ENCODE measurements at regions not wholly inside any gene's neighbourhood (a gene's known extent, or its start where the extent isn't known, plus 50 kb on each side); places are given as distances from the start of the nearest gene placed in this dataset.

GRCh38 chr1:96482616-96483015, 239.0 kb upstream of the PTBP2 start:
- TF ChIP-seq CTCF (optimal IDR thresholded peaks at IDR 0.05 in 1 of 3, IDR thresholded peaks at IDR 0.05 in 1 of 3, conservative IDR thresholded peaks at IDR 0.05 in 1 of 3; ENCODE audit: extremely low read depth in 1 of 3, insufficient read depth in 2 of 3, low read length in 3 of 3) (no peak), EZH2 (IDR thresholded peaks at IDR 0.05; ENCODE audit: low read length) (no peak)
- Histone ChIP-seq H3K4me1 (ENCODE audit: control insufficient read depth, extremely low read depth, insufficient read depth, low read length) (peaks cover 11% of the 10 kb centered on the region), H2AFZ (ENCODE audit: control insufficient read depth, low read length) (no peak overlapping the region), H4K20me1 (ENCODE audit: control insufficient read depth, extremely low read depth, insufficient read depth, low read length) (no peaks in the 10 kb centered on the region), H3K4me2 (ENCODE audit: control insufficient read depth, extremely low read depth, insufficient read depth, low read depth, low read length) (no peak overlapping the region), H3K9me1 (ENCODE audit: control insufficient read depth, extremely low read depth, insufficient read depth, low read length) (no peaks in the 10 kb centered on the region), H3K4me3 (ENCODE audit: control insufficient read depth in 2 of 3, extremely low read depth in 1 of 3, insufficient read depth in 2 of 3, low read depth in 1 of 3, low read length in 3 of 3) (no peak overlapping the region), H3K36me3 (ENCODE audit: control insufficient read depth in 2 of 2, extremely low read depth in 1 of 2, insufficient read depth in 2 of 2, low read length in 2 of 2) (no peaks in the 10 kb centered on the region), H3K27ac (ENCODE audit: control insufficient read depth, insufficient read depth, low read length) (no peak overlapping the region), H3K79me2 (ENCODE audit: control insufficient read depth, insufficient read depth, low read length) (no peaks in the 10 kb centered on the region), H3K27me3 (ENCODE audit: control insufficient read depth, extremely low read depth, insufficient read depth, low read length) (no peaks in the 10 kb centered on the region), H3K9ac (ENCODE audit: control insufficient read depth, extremely low read depth, insufficient read depth, low read length) (no peak overlapping the region), H3K9me3 (ENCODE audit: control insufficient read depth, low read depth, low read length) (no peaks in the 10 kb centered on the region)
- no peak for FAIRE-seq
- no peak for DNase-seq (ENCODE audit: low read depth, low spot score)
- dilution Hi-C loops (cut with MboI; ENCODE audit: extremely low pct_ligation_motif_present, low sequenced_read_pairs): no loop called here

DNA sequence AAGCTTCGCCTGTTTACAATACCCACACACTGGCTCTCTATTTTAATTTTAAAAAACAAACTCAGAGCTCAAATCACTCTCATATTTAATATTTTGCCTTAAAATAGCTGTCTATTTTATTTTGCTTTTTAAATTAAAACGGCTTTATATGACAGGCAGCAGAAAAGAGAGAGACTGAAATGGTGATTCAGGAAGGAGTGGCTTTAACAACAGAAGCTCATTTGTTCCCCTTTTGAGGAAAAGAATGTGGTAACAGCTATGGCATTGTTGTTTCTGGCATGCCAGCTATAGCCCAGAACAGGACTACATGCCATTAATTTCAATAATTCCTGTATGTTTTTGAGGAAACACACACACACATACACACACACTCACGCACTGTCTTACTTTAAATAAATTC, 234.2 kb upstream of the PTBP2 start:
- peak overlapping the region; percentile 10 for H2AFZ ChIP-seq (ENCODE audit: control insufficient read depth, low read length)
- H3K9me1 ChIP-seq (ENCODE audit: control insufficient read depth, extremely low read depth, insufficient read depth, low read length): no peaks in the 10 kb centered on the region
- H3K4me2 ChIP-seq (ENCODE audit: control insufficient read depth, extremely low read depth, insufficient read depth, low read depth, low read length): peak overlapping the region; percentile 17
- no peaks in the 10 kb centered on the region for H3K27me3 ChIP-seq (ENCODE audit: control insufficient read depth, extremely low read depth, insufficient read depth, low read length)
- H3K36me3 ChIP-seq (ENCODE audit: control insufficient read depth in 2 of 2, extremely low read depth in 1 of 2, insufficient read depth in 2 of 2, low read length in 2 of 2): no peaks in the 10 kb centered on the region
- no peaks in the 10 kb centered on the region for H3K9me3 ChIP-seq (ENCODE audit: control insufficient read depth, low read depth, low read length)
- H3K4me1 ChIP-seq (ENCODE audit: control insufficient read depth, extremely low read depth, insufficient read depth, low read length): peaks cover 20% of the 10 kb centered on the region
- no peak overlapping the region for H3K27ac ChIP-seq (ENCODE audit: control insufficient read depth, insufficient read depth, low read length)
- DNase-seq (ENCODE audit: low read depth, low spot score) (peak; percentile 21), FAIRE-seq (peak; percentile 86)
- no peak overlapping the region for H3K4me3 ChIP-seq (ENCODE audit: control insufficient read depth in 2 of 3, extremely low read depth in 1 of 3, insufficient read depth in 2 of 3, low read depth in 1 of 3, low read length in 3 of 3)
- no peak for TF ChIP-seq CTCF (optimal IDR thresholded peaks at IDR 0.05 in 1 of 3, IDR thresholded peaks at IDR 0.05 in 1 of 3, conservative IDR thresholded peaks at IDR 0.05 in 1 of 3; ENCODE audit: extremely low read depth in 1 of 3, insufficient read depth in 2 of 3, low read length in 3 of 3)
- TF ChIP-seq EZH2 (IDR thresholded peaks at IDR 0.05; ENCODE audit: low read length): no peak
- no peaks in the 10 kb centered on the region for H3K79me2 ChIP-seq (ENCODE audit: control insufficient read depth, insufficient read depth, low read length)
- no peak overlapping the region for H3K9ac ChIP-seq (ENCODE audit: control insufficient read depth, extremely low read depth, insufficient read depth, low read length)
- dilution Hi-C loops (cut with MboI; ENCODE audit: extremely low pct_ligation_motif_present, low sequenced_read_pairs): no loop called here
- no peaks in the 10 kb centered on the region for H4K20me1 ChIP-seq (ENCODE audit: control insufficient read depth, extremely low read depth, insufficient read depth, low read length)

Measured in keratinocyte (primary cell).